ENCODE measurements at regions not wholly inside any gene's neighbourhood (a gene's known extent, or its start where the extent isn't known, plus 50 kb on each side); places are given as distances from the start of the nearest gene placed in this dataset.

DNA sequence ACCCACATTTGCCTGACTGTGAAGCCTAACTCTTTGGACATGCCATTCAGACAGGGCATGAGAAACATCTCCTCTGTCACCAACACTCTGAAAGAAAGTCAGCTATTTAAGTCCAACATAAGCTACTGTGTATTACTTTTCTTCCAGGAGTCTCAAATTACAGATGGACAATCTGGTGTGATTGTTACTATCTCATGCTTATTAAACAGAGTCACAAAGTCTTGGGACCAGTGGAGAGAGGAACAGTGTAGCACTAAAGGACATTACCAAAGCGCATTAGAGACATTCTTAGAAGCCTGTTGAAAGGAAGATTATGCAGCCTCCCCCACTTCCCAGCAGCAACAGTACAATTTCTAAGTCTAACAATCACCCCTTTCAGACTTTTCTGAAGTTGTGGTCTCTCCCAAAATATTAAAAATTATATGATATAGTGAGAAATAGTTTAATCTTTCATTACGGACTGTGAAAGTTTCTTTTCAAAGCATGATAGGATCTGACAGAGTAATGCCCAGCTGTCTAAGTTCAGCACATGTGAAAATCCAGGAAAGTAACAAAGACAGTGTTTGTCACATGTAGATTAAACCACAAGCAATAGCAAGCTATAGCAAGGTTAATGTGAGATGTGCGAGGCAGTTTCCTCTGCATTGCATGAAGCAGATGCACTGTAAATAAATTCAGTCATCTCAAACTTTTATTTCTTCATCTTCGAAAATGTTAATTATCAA is 280.9 kb upstream of the FZD8 start:
- H3K4me3 ChIP-seq: no peak overlapping the region
- no peaks in the 10 kb centered on the region for H3K36me3 ChIP-seq
- H3K4me1 ChIP-seq: peaks cover 0 to 12% (median 0%) of the 10 kb centered on the region in 10 experiments; a peak in 1 of 20 replicates
- H3K4me2 ChIP-seq: no peak overlapping the region
- H3K9ac ChIP-seq: no peak overlapping the region
- no peaks in the 10 kb centered on the region for H3K27me3 ChIP-seq
- TF ChIP-seq Cebpa-rat (IDR thresholded peaks at IDR 0.05): no peak
- H4K20me1 ChIP-seq: no peaks in the 10 kb centered on the region
- no peaks in the 10 kb centered on the region for H3K9me3 ChIP-seq (replicated peaks in 1 of 11)
- no peak overlapping the region for H3K27ac ChIP-seq

DNA sequence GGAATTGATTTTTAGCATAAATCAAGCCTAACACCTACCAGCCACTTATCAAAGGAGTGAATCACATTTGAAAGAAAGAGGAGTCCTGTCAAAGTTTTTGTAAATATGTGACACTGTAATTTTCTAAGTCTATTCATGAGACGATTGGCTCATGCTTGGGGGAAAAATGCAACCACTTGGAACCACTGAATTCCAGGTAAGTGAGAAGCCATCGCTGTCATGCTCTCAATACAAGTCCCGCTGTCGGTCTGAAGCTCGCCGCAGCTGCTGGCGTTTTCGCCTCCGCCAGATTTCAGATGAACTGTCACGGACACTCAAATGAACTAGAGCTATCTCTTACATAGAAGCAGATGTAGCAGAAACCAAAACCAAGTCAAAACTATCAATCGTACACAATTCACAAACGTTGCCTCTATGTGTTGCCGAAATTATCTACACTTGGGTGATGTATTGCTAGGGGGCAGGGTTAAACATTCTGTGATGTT is 279.8 kb upstream of the FZD8 start:
- Histone ChIP-seq H3K9me3 (replicated peaks in 1 of 11) (no peaks in the 10 kb centered on the region), H4K20me1 (no peaks in the 10 kb centered on the region), H3K27me3 (no peaks in the 10 kb centered on the region), H3K4me1 (peaks cover 0 to 7% (median 0%) of the 10 kb centered on the region in 10 experiments; a peak in 1 of 20 replicates), H3K36me3 (no peaks in the 10 kb centered on the region), H3K9ac (no peak overlapping the region), H3K4me2 (no peak overlapping the region), H3K27ac (no peak overlapping the region), H3K4me3 (no peak overlapping the region)
- no peak for TF ChIP-seq Cebpa-rat (IDR thresholded peaks at IDR 0.05)

DNA sequence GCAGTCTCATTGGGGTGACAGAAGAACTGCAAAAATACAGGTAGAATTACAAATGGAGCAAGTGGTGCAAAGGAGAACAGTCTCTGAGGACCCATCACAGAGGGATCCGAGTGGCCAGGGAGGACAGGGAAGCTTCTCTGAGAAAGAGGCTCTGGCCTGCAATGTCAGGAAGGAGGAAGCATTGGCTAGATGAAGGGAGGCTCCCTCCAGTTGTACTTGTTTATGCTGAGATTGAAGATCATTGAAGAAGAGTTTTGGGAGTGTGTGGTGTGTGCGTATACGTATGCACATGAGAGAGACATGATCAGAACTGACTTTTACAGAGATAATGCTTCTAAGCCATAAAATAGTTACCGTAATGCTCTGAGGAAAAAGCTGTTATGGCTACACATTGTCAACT is 274.7 kb upstream of the FZD8 start:
- H3K4me1 ChIP-seq: no peaks in the 10 kb centered on the region
- H3K27ac ChIP-seq: no peak overlapping the region
- no peaks in the 10 kb centered on the region for H3K9me3 ChIP-seq (replicated peaks in 1 of 11)
- no peaks in the 10 kb centered on the region for H3K36me3 ChIP-seq
- no peak overlapping the region for H3K4me3 ChIP-seq
- H3K27me3 ChIP-seq: no peaks in the 10 kb centered on the region
- H3K9ac ChIP-seq: no peak overlapping the region
- no peak for TF ChIP-seq Cebpa-rat (IDR thresholded peaks at IDR 0.05)
- no peaks in the 10 kb centered on the region for H4K20me1 ChIP-seq
- no peak overlapping the region for H3K4me2 ChIP-seq

DNA sequence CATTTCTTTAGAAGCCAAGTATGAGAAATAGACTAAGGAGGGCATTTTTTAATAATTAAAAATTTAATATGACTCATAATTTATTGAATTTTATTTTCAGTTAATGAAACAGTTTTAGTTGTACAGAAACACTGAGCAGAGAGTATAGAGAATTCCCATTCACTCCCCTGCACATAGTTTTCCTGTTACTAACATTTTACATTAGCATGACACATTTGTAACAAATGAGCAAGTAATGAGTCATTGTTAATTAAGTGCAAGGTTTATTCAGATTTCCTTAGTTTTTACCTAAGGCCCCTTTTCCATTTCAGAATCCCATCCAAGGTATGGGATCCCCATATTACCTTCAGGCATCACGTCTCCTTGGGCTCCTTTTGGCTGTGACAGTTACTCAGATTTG is 271.5 kb upstream of the FZD8 start:
- Histone ChIP-seq H3K27ac (no peak overlapping the region), H4K20me1 (no peaks in the 10 kb centered on the region), H3K4me2 (no peak overlapping the region), H3K27me3 (no peaks in the 10 kb centered on the region), H3K4me1 (no peaks in the 10 kb centered on the region), H3K4me3 (no peak overlapping the region), H3K9me3 (replicated peaks in 1 of 11) (no peaks in the 10 kb centered on the region), H3K36me3 (no peaks in the 10 kb centered on the region), H3K9ac (no peak overlapping the region)
- TF ChIP-seq Cebpa-rat (IDR thresholded peaks at IDR 0.05): no peak

DNA sequence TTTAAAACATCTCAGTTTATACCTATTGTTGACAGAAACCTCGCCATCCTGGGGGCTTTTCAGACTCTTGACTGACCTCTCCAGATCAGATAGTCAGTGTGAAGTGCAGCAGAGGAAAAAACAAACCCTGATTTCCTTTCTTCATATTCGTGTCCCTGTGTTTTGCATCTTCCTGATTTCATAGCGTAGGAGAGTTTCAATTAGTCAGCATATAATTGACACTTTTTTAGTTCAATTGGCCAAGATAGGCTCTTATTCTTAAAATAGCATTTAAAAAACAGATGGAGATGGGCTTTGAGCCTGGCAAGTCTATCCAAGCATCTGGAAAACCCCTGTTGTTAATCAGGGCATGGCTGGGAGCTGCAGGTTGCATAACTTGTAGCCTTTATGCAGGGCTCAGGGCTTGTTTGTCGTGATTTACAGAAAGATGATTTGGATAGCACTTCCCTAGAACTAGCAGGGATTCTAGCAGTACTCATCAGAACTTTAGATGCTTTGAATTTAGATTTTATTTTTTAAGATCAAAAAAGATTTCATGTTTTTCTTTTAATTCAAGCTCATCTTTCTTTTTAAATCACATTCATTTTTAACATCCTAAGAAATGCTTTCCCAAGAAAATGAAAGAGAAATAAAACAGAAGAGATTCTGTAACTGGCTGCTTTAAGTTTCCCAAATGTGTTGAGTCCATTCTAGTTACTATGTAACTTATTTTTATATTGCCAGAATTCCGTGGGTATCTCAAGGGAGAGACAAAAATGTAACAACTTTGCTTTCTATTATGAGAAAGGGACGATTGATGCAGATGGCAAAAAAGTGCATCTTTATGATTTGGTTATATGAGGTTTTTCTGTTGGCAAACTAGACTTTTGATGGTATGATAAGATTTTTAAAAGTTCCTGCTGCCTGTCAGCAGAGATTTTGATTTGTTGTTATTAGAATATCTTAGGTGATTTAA is 270.8 kb upstream of the FZD8 start:
- H3K4me2 ChIP-seq: no peak overlapping the region
- no peak overlapping the region for H3K4me3 ChIP-seq
- H3K27ac ChIP-seq: no peak overlapping the region

DNA sequence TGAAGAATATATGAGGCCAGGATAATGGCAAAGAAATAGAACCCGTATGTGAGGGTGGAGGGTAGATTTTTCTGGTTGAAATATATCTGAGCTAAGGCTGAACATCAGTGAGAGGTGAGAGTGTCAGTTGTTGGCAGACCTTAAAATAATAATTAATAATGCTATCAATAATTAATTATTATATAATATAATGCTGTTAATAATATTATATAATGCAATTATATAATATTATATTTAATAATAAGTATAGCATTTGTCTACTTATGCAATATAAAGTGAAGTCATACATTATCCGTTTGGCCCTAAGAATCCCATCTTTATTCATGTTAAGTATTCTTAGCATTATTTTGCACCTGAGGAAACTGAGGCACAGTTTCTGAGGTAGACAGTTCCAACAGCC is 269.9 kb upstream of the FZD8 start:
- Histone ChIP-seq H3K9ac (no peak overlapping the region), H4K20me1 (no peaks in the 10 kb centered on the region), H3K27me3 (no peaks in the 10 kb centered on the region), H3K4me1 (no peaks in the 10 kb centered on the region), H3K27ac (no peak overlapping the region), H3K36me3 (no peaks in the 10 kb centered on the region), H3K4me3 (no peak overlapping the region), H3K4me2 (no peak overlapping the region), H3K9me3 (replicated peaks in 1 of 11) (no peaks in the 10 kb centered on the region)
- no peak for TF ChIP-seq Cebpa-rat (IDR thresholded peaks at IDR 0.05)

More for the DNA sequence above, 270.8 kb upstream of the FZD8 start:
- Histone ChIP-seq H3K4me1 (no peaks in the 10 kb centered on the region), H3K27me3 (no peaks in the 10 kb centered on the region), H4K20me1 (no peaks in the 10 kb centered on the region), H3K36me3 (no peaks in the 10 kb centered on the region), H3K9me3 (replicated peaks in 1 of 11) (no peaks in the 10 kb centered on the region), H3K9ac (no peak overlapping the region)
- no peak for TF ChIP-seq Cebpa-rat (IDR thresholded peaks at IDR 0.05)

DNA sequence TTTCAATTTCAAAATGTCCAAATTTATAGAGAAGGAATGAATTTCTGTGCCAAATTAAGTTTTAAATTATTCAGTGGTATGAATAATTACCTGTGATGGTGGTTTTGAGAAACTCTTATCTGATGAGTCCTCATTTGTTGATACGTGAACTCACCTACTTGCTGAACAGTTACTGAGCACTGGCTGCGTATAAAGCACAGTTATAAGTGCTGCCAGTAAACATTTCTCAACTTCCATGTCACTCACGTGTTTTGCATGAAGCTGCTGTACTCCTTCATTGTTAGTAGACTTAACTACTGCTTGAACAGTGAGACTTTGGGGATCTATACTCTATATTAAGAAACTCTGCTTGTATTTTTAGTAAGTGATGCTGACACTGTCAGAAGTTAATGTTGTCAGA is 269.1 kb upstream of the FZD8 start:
- no peaks in the 10 kb centered on the region for H3K4me1 ChIP-seq
- no peak for TF ChIP-seq Cebpa-rat (IDR thresholded peaks at IDR 0.05)
- no peak overlapping the region for H3K27ac ChIP-seq
- no peak overlapping the region for H3K4me2 ChIP-seq
- no peaks in the 10 kb centered on the region for H3K36me3 ChIP-seq
- H3K27me3 ChIP-seq: no peaks in the 10 kb centered on the region
- no peak overlapping the region for H3K9ac ChIP-seq
- H3K9me3 ChIP-seq (replicated peaks in 1 of 11): no peaks in the 10 kb centered on the region; a peak in 1 of 22 replicates
- no peak overlapping the region for H3K4me3 ChIP-seq
- H4K20me1 ChIP-seq: no peaks in the 10 kb centered on the region

DNA sequence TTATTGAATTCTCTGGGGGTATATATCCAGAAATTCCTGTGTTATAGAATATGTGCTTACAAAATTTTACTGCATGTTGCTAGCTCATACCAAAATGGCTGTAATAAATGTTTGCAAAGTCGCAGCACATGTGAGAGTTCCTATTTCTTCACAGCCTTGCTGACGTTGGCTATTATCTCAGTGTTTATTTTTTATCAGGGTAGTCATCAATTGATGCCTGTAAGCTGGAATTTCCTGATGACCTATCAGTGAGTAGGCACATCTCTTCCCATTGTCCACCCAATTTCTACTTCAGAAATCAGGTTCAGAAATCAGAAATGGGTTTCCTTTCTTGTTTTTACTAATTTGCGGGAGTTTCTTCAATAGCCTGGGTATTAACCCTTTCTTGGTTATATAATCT is 268.1 kb upstream of the FZD8 start:
- Histone ChIP-seq H3K27me3 (no peaks in the 10 kb centered on the region), H3K9ac (no peak overlapping the region), H3K36me3 (no peaks in the 10 kb centered on the region), H4K20me1 (no peaks in the 10 kb centered on the region), H3K4me1 (no peaks in the 10 kb centered on the region), H3K4me2 (no peak overlapping the region), H3K4me3 (no peak overlapping the region), H3K27ac (no peak overlapping the region), H3K9me3 (replicated peaks in 1 of 11) (peaks cover 0 to 4% (median 0%) of the 10 kb centered on the region in 11 experiments; a peak in 2 of 22 replicates)
- TF ChIP-seq Cebpa-rat (IDR thresholded peaks at IDR 0.05): no peak

DNA sequence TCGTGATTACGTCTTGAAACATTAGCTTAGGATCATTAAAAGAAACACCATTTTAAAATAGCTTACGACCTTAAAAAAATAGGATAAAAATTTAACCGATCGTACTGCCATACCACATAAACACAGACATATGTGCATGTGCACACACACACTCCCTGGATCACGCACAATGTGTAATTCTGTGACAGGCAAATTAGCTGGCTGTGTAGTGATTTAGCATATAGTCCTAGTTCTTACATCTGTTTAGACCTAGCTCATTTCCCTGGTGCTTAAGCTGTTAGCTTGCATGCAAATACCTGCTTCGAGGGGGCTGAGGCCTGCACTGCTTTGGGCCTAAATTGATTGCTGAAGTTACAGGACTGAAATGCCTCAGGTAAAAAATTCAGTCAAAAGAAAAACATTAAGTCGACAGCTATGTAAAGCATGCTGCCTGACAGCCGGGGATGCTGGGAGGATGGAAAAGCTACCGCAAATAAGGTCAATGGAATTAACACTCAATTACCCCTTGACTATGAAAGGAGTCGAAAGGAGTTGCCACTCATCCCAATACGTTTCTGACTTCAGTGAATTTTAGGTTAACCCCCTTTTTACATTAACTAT is 267.1 kb upstream of the FZD8 start:
- Histone ChIP-seq H3K9me3 (replicated peaks in 1 of 11) (peaks cover 0 to 4% (median 0%) of the 10 kb centered on the region in 11 experiments; a peak in 2 of 22 replicates), H3K4me2 (no peak overlapping the region), H3K4me1 (no peaks in the 10 kb centered on the region), H3K27me3 (no peaks in the 10 kb centered on the region), H3K4me3 (no peak overlapping the region), H4K20me1 (no peaks in the 10 kb centered on the region), H3K36me3 (no peaks in the 10 kb centered on the region), H3K27ac (no peak overlapping the region), H3K9ac (no peak overlapping the region)
- no peak for TF ChIP-seq Cebpa-rat (IDR thresholded peaks at IDR 0.05)

Data from BLaER1 treated with 17β-estradiol and CSF1 and Interleukin-3, amounts not matched to agents 10 nM and 100 nM (cell line).